Activated CD4-positive, alpha-beta T cell treated with anti-CD3 and anti-CD28 coated beads, Interleukin-2, amount 10 ng/mL, durations not matched to agents 24 days and 14 days (primary cell): ENCODE measurements at regions not wholly inside any gene's neighbourhood (a gene's known extent, or its start where the extent isn't known, plus 50 kb on each side); places are given as distances from the start of the nearest gene placed in this dataset.

ENCODE experiments used
- DNase-seq: peaks from one replicate; pipeline ENCODE4 v3.0.0; 2022
- H3K27ac Mint-ChIP-seq: one replicate; pipeline ENCODE4 v1.8.0; 2022; ENCODE audit warnings: mild to moderate bottlenecking, mixed read lengths
- H3K27me3 Mint-ChIP-seq: one replicate; pipeline ENCODE4 v1.8.0; 2022; ENCODE audit warnings: mixed read lengths
- H3K36me3 Mint-ChIP-seq: one replicate; pipeline ENCODE4 v1.8.0; 2022; ENCODE audit warnings: low read depth, mild to moderate bottlenecking, mixed read lengths
- H3K4me1 Mint-ChIP-seq: one replicate; pipeline ENCODE4 v1.8.0; 2021; ENCODE audit warnings: mixed read lengths
- H3K4me3 Mint-ChIP-seq: one replicate; pipeline ENCODE4 v1.8.0; 2022; ENCODE audit warnings: mild to moderate bottlenecking, moderate library complexity, mixed read lengths
- H3K9me3 Mint-ChIP-seq: one replicate; pipeline ENCODE4 v1.8.0; 2021; ENCODE audit warnings: mixed read lengths
- intact Hi-C: fragments of 100-400 bp; cut with micrococcal nuclease; formaldehyde crosslinking; loops from one replicate; pipeline ENCODE4 v1.15.1; 2023

DNA sequence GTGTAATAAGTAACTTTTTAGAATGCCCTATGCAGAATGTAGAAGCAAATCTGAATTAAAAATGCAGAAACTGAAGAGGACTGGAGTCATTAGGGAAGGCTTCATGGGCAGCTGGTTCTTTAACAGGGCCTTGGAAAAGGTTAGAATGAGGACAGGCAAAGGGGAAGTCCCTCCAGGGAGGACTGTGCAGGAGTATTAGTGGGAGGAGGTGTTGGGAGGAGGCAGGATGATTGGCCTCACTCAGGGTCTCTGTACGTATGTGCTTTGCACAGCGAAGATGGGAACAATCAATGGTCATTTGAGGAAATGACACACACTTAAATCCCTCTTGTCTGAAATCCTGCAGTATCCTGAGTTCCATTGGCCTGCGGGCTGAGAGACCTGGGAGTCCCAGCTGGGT lies 119.7 kb downstream of the PTCSC3 start:
- no peaks in the 10 kb centered on the region for H3K9me3 Mint-ChIP-seq
- H3K36me3 Mint-ChIP-seq = no peaks in the 10 kb centered on the region
- no peaks in the 10 kb centered on the region for H3K4me1 Mint-ChIP-seq
- no peak overlapping the region for H3K4me3 Mint-ChIP-seq
- H3K27me3 Mint-ChIP-seq = peaks cover 7% of the 10 kb centered on the region
- intact Hi-C loops = no loop called here
- no peak overlapping the region for H3K27ac Mint-ChIP-seq
- DNase-seq = no peak

GRCh38 chr14:36055681-36056225 lies 120.8 kb downstream of the PTCSC3 start:
- Mint-ChIP-seq H3K27me3 (peaks cover 7% of the 10 kb centered on the region), H3K27ac (no peak overlapping the region), H3K4me3 (no peak overlapping the region), H3K36me3 (no peaks in the 10 kb centered on the region), H3K4me1 (no peaks in the 10 kb centered on the region), H3K9me3 (no peaks in the 10 kb centered on the region)
- intact Hi-C loops = no loop called here
- no peak for DNase-seq

- peaks cover 7% of the 10 kb centered on the region for H3K27me3 Mint-ChIP-seq
- H3K27ac Mint-ChIP-seq = no peak overlapping the region
- H3K9me3 Mint-ChIP-seq = no peaks in the 10 kb centered on the region
- H3K36me3 Mint-ChIP-seq = no peaks in the 10 kb centered on the region
- no peaks in the 10 kb centered on the region for H3K4me1 Mint-ChIP-seq
- DNase-seq = no peak
- no peak overlapping the region for H3K4me3 Mint-ChIP-seq
- intact Hi-C loops = no loop called here
Observed at GRCh38 chr14:36055052-36055378, 121.5 kb downstream of the PTCSC3 start.

- intact Hi-C loops = no loop called here
- H3K27ac Mint-ChIP-seq = no peak overlapping the region
- no peaks in the 10 kb centered on the region for H3K4me1 Mint-ChIP-seq
- no peaks in the 10 kb centered on the region for H3K9me3 Mint-ChIP-seq
- no peak overlapping the region for H3K4me3 Mint-ChIP-seq
- no peaks in the 10 kb centered on the region for H3K36me3 Mint-ChIP-seq
- peaks cover 7% of the 10 kb centered on the region for H3K27me3 Mint-ChIP-seq
- no peak for DNase-seq
Observed at GRCh38 chr14:36054353-36055051, 122.0 kb downstream of the PTCSC3 start.

GRCh38 chr14:36052681-36053080 lies 123.8 kb downstream of the PTCSC3 start:
- peaks cover under 1% of the 10 kb centered on the region for H3K27me3 Mint-ChIP-seq
- no peaks in the 10 kb centered on the region for H3K9me3 Mint-ChIP-seq
- H3K4me3 Mint-ChIP-seq = no peak overlapping the region
- H3K4me1 Mint-ChIP-seq = no peaks in the 10 kb centered on the region
- no peak for DNase-seq
- H3K27ac Mint-ChIP-seq = no peak overlapping the region
- intact Hi-C loops = no loop called here
- no peaks in the 10 kb centered on the region for H3K36me3 Mint-ChIP-seq

DNA sequence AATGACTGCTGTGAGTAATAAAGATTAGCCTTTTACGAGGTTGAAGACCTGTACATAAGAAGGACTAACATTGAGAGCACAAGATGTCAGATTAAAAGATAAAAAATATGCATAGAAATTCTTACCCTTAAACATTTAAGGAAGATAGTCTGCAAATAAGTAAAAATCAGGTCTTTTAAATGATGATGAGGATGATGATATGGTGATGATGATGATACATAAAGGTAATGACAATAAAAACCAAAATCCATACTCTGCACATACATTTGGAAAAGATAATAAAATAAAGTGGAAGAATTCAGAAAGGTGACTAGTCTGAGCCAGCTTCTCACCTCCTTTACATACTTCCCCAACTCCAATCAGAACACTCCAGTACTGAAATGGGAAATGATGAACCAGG lies 124.5 kb downstream of the PTCSC3 start:
- no peak overlapping the region for H3K27ac Mint-ChIP-seq
- no peak overlapping the region for H3K4me3 Mint-ChIP-seq
- DNase-seq = no peak
- no peaks in the 10 kb centered on the region for H3K36me3 Mint-ChIP-seq
- H3K9me3 Mint-ChIP-seq = no peaks in the 10 kb centered on the region
- H3K4me1 Mint-ChIP-seq = no peaks in the 10 kb centered on the region
- H3K27me3 Mint-ChIP-seq = no peaks in the 10 kb centered on the region
- intact Hi-C loops = no loop called here

GRCh38 chr14:36048667-36049066 lies 127.9 kb downstream of the PTCSC3 start:
- Mint-ChIP-seq H3K27ac (no peak overlapping the region), H3K4me3 (no peak overlapping the region), H3K36me3 (no peaks in the 10 kb centered on the region), H3K9me3 (no peaks in the 10 kb centered on the region), H3K27me3 (peaks cover 3% of the 10 kb centered on the region), H3K4me1 (no peaks in the 10 kb centered on the region)
- no peak for DNase-seq
- intact Hi-C loops = no loop called here

DNA sequence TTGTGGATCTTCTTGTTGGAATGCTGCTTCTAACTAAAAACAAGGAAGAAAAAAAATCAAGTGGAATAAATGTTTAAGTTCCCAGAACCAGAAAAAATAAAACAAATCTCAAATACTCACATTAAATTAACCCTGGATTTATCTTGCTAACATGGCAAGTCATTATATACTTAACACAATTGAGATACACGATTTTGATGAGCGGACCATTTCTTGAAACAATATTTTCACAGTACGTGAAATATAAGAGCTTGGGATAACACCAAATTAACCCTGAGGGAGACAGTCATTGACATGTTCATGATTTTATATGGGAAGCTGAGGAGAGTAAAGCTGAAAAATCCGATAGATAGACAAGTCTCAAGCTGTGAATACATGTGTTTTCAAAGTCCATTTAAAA lies 128.6 kb downstream of the PTCSC3 start:
- no peaks in the 10 kb centered on the region for H3K36me3 Mint-ChIP-seq
- H3K27ac Mint-ChIP-seq = no peak overlapping the region
- no peaks in the 10 kb centered on the region for H3K4me1 Mint-ChIP-seq
- no peak overlapping the region for H3K4me3 Mint-ChIP-seq
- no peaks in the 10 kb centered on the region for H3K9me3 Mint-ChIP-seq
- H3K27me3 Mint-ChIP-seq = peaks cover 3% of the 10 kb centered on the region
- intact Hi-C loops = no loop called here
- DNase-seq = no peak

DNA sequence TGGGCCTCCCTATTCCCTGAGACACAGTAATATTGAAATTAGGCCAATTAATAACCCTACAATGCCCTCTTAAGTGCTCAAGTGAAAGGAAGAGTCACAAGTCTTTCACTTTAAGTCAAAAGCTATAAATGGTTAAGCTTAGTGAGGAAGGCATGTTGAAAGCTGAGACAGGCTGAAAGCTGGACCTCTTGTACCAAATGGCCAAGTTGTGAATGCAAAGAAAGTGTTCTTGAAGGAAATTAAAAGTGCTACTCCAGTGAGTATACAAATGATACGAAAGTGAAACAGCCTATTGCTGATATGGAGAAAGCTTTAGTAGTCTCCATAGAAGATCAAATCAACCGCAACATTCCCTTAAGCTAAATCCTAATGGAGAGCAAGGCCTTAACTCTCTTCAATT lies 140.8 kb downstream of the PTCSC3 start:
- H3K27ac Mint-ChIP-seq = no peak overlapping the region
- H3K27me3 Mint-ChIP-seq = peaks cover 3% of the 10 kb centered on the region
- no peak overlapping the region for H3K4me3 Mint-ChIP-seq
- no peak for DNase-seq
- H3K36me3 Mint-ChIP-seq = no peaks in the 10 kb centered on the region
- H3K9me3 Mint-ChIP-seq = no peaks in the 10 kb centered on the region
- H3K4me1 Mint-ChIP-seq = no peaks in the 10 kb centered on the region
- intact Hi-C loops = no loop called here

DNA sequence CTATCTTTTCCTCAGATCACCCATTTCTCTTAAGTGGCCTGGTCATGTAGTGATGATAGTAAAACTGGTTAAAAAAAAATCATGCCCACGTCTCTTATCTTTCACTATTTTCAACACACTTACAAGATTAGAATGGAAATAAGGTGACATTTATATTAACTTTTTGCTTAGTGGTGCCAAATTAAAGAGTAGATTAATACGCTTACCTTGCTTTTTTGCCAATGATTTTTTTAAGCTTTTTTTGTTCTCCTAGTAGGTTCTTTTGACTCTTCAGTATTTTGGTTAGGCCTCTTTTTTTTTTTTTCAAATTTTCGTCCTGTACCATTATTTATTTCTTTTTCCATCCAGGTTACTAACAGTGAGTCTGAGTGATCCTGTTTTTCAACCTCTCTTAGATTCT lies 147.9 kb downstream of the PTCSC3 start:
- H3K4me3 Mint-ChIP-seq = no peak overlapping the region
- no peaks in the 10 kb centered on the region for H3K9me3 Mint-ChIP-seq
- H3K27ac Mint-ChIP-seq = no peak overlapping the region
- H3K27me3 Mint-ChIP-seq = peaks cover 20% of the 10 kb centered on the region
- H3K36me3 Mint-ChIP-seq = no peaks in the 10 kb centered on the region
- no peak for DNase-seq
- intact Hi-C loops = no loop called here
- H3K4me1 Mint-ChIP-seq = no peaks in the 10 kb centered on the region

GRCh38 chr14:36028218-36028617 lies 148.3 kb downstream of the PTCSC3 start:
- intact Hi-C loops = no loop called here
- Mint-ChIP-seq H3K9me3 (no peaks in the 10 kb centered on the region), H3K36me3 (no peaks in the 10 kb centered on the region), H3K27me3 (peaks cover 21% of the 10 kb centered on the region), H3K4me3 (no peak overlapping the region), H3K27ac (no peak overlapping the region), H3K4me1 (no peaks in the 10 kb centered on the region)
- DNase-seq = no peak

DNA sequence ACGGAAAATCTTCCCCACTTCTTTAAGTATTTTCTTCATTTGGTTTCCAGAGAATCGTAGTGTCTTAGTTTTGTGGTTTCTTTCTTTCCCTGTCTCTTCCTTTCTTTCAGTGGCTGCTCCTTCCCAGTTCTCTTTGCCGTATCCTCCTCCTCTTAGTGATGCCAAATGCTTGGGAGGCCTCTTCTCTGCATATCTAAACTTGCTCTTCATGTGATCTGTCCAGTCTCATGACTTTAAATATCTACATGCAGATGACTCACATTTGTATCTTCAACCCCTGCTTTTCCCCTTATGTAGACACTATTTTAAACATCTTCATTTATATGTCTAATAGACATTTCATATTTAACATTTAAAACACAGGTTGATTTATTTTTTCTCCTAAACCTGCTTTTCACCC lies 149.2 kb downstream of the PTCSC3 start:
- intact Hi-C loops = no loop called here
- H3K9me3 Mint-ChIP-seq = no peaks in the 10 kb centered on the region
- H3K27ac Mint-ChIP-seq = no peak overlapping the region
- no peak overlapping the region for H3K4me3 Mint-ChIP-seq
- H3K27me3 Mint-ChIP-seq = peaks cover 24% of the 10 kb centered on the region
- H3K4me1 Mint-ChIP-seq = no peaks in the 10 kb centered on the region
- no peak for DNase-seq
- H3K36me3 Mint-ChIP-seq = no peaks in the 10 kb centered on the region

GRCh38 chr14:36022765-36023410 lies 153.6 kb downstream of the PTCSC3 start:
- Mint-ChIP-seq H3K4me3 (no peak overlapping the region), H3K9me3 (peaks cover 7% of the 10 kb centered on the region), H3K27me3 (peaks cover 24% of the 10 kb centered on the region), H3K36me3 (no peaks in the 10 kb centered on the region), H3K27ac (no peak overlapping the region), H3K4me1 (peaks cover 2% of the 10 kb centered on the region)
- no peak for DNase-seq
- intact Hi-C loops = no loop called here

DNA sequence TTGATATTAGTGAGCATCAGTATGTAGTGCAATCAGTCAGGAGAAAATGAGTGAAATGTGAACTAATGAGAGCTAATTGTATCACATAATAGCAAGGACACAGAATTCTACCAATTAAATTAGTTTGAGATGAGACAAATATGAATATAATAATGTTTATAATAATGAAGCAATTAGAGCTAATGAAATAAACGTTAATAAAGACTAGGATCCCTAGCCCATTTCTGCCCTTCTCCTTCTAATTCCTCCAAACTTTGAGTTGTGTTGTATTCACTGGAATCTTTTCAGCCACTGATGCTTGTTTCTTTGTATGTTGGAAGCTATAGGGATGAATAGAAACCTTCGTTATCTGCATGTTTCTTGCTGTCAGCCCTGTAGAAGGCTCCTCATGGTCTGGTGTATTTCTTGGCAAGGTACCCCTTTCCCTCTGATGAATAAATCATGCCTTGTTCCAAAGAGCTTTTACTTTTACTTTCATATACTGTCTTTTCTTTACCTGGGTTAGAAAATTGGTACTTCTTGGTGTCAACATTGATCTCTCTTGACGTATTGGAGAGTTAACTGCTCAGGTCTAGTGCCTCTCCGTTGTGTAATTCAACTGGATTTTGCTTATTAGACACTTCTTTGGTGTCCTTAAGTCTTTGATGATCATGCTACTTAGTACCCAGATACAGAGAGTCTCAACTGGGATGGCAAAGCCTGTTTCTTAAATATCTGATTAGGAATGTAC lies 154.8 kb downstream of the PTCSC3 start:
- intact Hi-C loops = no loop called here
- no peak overlapping the region for H3K27ac Mint-ChIP-seq
- H3K36me3 Mint-ChIP-seq = no peaks in the 10 kb centered on the region
- peaks cover 17% of the 10 kb centered on the region for H3K27me3 Mint-ChIP-seq
- peaks cover 2% of the 10 kb centered on the region for H3K4me1 Mint-ChIP-seq
- peaks cover 8% of the 10 kb centered on the region for H3K9me3 Mint-ChIP-seq
- DNase-seq = no peak
- no peak overlapping the region for H3K4me3 Mint-ChIP-seq
